HUES48 (cell line): ENCODE measurements at regions not wholly inside any gene's neighbourhood (a gene's known extent, or its start where the extent isn't known, plus 50 kb on each side); places are given as distances from the start of the nearest gene placed in this dataset.
"Not testable (repeated sequence)": the region's sequence is repeated elsewhere in the genome, so short reads cannot be mapped to it uniquely, and the experiment has no call there.

Experiments
- H3K27ac ChIP-seq: one replicate; pipeline ENCODE4 v1.7.0; 2013; ENCODE audit warnings: low read depth, low read length, inconsistent platforms
- H3K27me3 ChIP-seq: 2 replicates; pipeline ENCODE4 v1.6.1; 2013; ENCODE audit warnings: mild to moderate bottlenecking, low read length; ENCODE audit not compliant: control insufficient read depth, insufficient read depth
- H3K36me3 ChIP-seq: 2 replicates; pipeline ENCODE4 v1.6.1; 2013; ENCODE audit warnings: low read length; ENCODE audit not compliant: control insufficient read depth, insufficient read depth
- H3K4me1 ChIP-seq: 2 replicates; pipeline ENCODE4 v1.6.1; 2013; ENCODE audit warnings: mild to moderate bottlenecking, low read length; ENCODE audit not compliant: control insufficient read depth, insufficient read depth
- H3K4me3 ChIP-seq: 2 replicates; pipeline ENCODE4 v1.5.1; 2013; ENCODE audit warnings: mild to moderate bottlenecking, low read depth, low read length
- H3K9ac ChIP-seq: 2 replicates; pipeline ENCODE4 v1.6.1; 2013; ENCODE audit warnings: mild to moderate bottlenecking, low read depth, low read length, moderate library complexity
- H3K9me3 ChIP-seq: 2 replicates; pipeline ENCODE4 v1.6.1; 2013; ENCODE audit warnings: low read length; ENCODE audit not compliant: control insufficient read depth, insufficient read depth

DNA sequence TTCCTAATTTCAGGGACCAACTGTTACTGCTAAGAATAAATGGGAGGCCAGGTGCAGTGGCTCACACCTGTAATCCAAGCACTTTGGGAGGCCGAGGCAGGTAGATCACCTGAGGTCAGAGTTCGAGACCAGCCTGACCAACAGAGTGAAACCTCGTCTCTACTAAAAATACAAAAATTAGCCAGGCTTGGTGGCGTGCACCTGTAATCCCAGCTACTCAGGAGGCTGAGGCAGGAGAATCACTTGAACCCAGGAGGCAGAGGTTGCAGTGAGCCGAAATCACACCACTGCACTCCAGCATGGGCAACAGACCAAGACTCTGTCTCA lies 95.6 kb upstream of the CHD2 start:
- H3K4me3 ChIP-seq, H3K36me3 ChIP-seq, H3K27me3 ChIP-seq, H3K9me3 ChIP-seq, H3K9ac ChIP-seq, H3K4me1 ChIP-seq: not testable (repeated sequence)
- peak overlapping the region; percentile 43 for H3K27ac ChIP-seq

DNA sequence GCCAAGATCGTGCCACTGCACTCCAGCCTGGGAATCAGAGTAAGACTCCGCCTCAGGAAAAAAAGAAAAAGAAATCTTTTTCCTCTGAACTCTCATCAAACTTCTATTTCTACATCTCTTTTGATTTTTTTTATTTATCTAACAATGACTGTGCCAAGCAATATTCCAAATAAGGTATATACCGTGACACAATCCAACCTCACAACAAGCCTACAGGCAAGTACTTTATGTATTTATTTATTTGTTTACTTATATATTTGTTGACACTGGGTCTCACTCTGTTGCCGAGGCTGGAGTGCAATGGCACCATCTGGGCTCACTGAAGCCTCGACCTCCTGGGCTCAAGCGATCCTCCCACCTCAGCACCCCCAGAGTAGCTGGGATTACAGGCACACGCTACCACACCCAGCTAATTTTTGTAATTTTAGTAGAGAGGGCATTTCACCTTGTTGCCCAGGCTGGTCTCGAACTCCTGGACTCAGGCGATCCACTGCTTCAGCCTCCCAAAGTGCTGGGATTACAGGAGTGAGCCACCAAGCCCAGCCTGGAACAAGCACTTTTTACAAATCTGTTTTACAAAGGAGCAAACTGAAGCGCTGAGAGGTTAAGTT lies 94.9 kb upstream of the CHD2 start:
- Histone ChIP-seq H3K9ac (no peak overlapping the region), H3K27me3 (no peaks in the 10 kb centered on the region), H3K4me3 (no peak overlapping the region), H3K36me3 (no peaks in the 10 kb centered on the region), H3K27ac (no peak overlapping the region), H3K4me1 (peaks cover 14% of the 10 kb centered on the region), H3K9me3 (no peaks in the 10 kb centered on the region)

DNA sequence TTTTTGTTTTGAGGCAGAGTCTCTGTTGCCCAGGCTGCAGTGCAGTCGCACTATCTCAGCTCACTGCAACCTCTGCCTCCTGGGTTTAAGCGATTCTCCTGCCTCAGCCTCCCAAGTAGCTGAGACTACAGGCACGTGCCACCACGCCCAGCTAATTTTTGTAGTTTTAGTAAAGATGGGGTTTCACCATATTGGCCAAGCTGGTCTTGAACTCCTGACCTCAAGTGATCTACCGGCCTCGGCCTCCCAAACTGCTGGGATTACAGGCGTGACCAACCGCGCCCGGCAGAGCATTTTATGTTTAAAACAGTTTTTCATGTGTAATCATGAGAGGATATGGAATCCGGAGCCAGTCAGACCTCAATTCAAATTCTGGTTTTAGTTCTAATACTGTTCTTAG lies 94.0 kb upstream of the CHD2 start:
- not testable (repeated sequence) for H3K9ac ChIP-seq, H3K36me3 ChIP-seq, H3K9me3 ChIP-seq, H3K27me3 ChIP-seq, H3K4me3 ChIP-seq, H3K27ac ChIP-seq
- H3K4me1 ChIP-seq: peaks cover 23% of the 10 kb centered on the region

DNA sequence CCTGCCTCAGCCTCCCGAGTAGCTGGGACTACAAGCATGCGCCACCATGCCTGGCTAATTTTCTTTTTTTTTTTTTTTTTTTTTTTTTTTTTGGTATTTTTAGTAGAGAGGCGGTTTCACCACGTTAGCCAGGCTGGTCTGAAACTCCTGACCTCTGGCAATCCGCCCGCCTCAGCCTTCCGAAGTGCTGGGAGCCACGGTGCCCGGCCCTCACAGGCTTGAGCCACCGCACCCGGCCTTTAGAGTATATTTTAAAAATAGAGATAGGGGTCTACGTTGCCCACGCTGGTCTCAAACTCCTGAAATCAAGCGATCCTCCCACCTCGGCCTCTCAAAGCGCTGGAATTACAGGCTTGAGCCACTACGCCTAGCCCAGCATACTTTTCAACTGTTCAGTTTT lies 93.4 kb upstream of the CHD2 start:
- Histone ChIP-seq H3K4me3 (no peak overlapping the region), H3K27ac (no peak overlapping the region), H3K9me3 (no peaks in the 10 kb centered on the region), H3K9ac (no peak overlapping the region), H3K36me3 (no peaks in the 10 kb centered on the region), H3K4me1 (peaks cover 29% of the 10 kb centered on the region), H3K27me3 (no peaks in the 10 kb centered on the region)

DNA sequence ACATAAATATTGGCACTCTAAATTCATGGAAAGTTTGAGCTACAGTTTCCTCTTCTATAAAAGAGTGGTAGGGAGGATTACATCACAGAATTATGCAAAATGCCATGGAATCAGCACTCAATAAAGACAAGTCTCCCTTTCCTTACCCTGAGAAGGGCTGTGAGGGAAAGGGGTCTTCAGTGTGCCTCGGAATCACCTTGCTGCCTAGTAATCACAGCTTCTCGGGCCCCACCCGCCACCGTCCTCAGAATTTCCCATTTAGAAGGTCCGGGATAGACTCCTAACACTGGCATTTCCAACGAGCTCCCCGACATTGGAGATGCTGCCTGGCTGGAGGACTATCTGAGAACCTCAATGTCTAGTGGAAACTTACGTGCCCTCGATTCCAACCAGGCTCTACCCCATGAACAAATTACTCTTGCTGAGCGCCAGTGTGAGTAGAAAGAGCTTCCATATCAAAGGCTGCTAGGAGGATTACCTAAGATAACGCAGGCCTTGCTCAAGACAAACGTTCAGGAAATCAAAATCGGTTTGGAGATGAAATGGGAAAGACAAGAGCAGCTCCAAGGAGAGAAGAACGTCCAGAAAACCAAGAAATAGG lies 92.1 kb upstream of the CHD2 start:
- H3K27me3 ChIP-seq: no peaks in the 10 kb centered on the region
- H3K9me3 ChIP-seq: no peaks in the 10 kb centered on the region
- H3K4me3 ChIP-seq: peak overlapping the region; percentile 56
- H3K27ac ChIP-seq: peak overlapping the region; percentile 100
- H3K9ac ChIP-seq: peak overlapping the region; percentile 53; the same call in 1 of the 2 replicates
- no peaks in the 10 kb centered on the region for H3K36me3 ChIP-seq
- H3K4me1 ChIP-seq: peaks cover 35% of the 10 kb centered on the region

DNA sequence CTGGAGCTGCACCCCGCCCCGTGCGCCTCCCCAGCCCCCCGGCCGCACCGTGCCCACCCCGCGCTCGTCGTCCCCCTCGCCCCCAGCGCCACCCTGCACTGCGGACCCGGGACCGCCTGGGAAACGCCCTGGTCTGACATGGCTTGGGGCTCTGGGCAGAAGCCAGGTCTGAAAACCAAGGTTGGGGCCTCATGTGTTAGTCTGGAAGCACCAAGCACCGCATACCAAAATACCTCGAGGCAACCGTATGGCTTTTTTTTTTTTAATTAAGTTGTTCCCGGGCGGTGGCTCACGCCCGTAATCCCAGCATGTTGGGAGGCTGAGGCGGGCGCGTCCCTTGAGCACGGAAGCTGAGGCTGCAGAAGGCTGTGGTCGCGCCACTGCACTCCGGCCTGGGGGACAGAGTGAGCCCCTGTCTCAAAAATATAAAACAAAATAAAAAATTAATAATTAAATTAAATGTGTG lies 91.5 kb upstream of the CHD2 start:
- no peaks in the 10 kb centered on the region for H3K27me3 ChIP-seq
- peak overlapping the region; percentile 100 for H3K27ac ChIP-seq
- peaks cover 35% of the 10 kb centered on the region for H3K4me1 ChIP-seq
- H3K9ac ChIP-seq: peak overlapping the region; percentile 55
- H3K36me3 ChIP-seq: no peaks in the 10 kb centered on the region
- peak overlapping the region; percentile 56 for H3K4me3 ChIP-seq
- no peaks in the 10 kb centered on the region for H3K9me3 ChIP-seq

DNA sequence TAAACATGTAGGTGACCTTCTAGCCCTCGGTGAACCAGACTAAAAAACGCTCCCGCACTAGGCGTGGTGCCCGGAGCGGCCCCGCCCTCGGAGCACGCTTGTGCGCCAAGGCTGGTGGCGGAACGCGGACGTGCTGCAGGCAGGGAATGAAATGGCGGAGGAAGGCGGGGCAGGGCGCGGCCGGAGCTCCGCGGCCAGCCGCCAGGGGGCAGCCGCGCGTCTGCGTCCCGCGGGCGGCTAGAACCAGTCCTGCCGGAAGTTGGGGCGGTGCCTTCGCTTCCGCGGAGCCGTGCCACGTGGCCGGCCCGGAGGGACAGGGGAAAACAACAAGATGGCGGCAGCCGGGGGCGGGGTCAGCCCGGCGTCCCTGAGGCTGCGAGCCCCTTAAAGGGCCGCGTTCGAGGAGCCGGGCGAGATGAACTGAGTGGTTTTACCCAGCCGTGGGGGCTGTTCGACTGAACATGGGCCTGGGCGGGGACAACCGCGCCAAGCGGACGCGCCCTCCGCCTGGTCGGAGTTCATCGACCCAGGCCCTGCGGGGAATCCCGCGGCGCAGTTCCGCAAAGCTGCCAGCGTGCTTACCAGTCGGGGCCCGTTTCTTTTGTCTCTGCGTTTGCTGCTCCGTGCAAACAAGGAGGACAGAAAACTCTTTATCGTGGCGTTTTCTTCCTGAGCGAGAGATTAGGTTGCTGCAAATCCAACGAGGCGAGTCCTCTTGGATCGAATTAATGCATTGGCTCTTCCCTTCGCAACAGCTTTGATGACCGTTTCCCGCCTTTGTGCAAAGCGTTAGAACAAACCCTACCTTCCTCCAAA lies 90.9 kb upstream of the CHD2 start:
- H3K27me3 ChIP-seq: no peaks in the 10 kb centered on the region
- H3K9me3 ChIP-seq: no peaks in the 10 kb centered on the region
- H3K4me3 ChIP-seq: peak overlapping the region; percentile 75
- peaks cover 35% of the 10 kb centered on the region for H3K4me1 ChIP-seq
- H3K9ac ChIP-seq: peak overlapping the region; percentile 96
- H3K27ac ChIP-seq: peak overlapping the region; percentile 100
- no peaks in the 10 kb centered on the region for H3K36me3 ChIP-seq

DNA sequence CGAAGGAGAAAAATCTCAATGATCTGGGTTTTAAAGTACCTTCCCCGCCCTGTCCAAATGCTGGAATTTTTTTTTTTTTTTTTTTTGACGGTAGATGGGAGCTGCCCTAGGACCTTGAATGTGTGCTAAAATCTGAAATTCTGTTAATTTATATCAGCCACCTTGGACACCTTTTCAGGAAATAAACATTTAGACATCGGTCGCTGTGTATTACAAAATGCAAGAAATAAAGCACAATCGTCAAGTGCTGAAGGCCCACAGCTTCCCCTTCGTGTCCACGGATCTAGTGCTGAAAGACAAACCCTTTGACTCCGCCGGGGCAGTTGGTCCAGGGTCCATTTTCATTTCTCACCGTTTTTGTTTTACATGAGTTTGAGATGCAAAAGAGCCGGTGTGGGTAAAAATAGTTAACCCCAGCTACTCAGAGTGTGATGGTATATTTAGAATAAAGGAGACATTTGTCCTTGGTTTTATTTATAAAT lies 90.2 kb upstream of the CHD2 start:
- peak overlapping the region; percentile 100 for H3K27ac ChIP-seq
- H3K27me3 ChIP-seq: no peaks in the 10 kb centered on the region
- H3K4me1 ChIP-seq: peaks cover 35% of the 10 kb centered on the region
- H3K4me3 ChIP-seq: peak overlapping the region; percentile 75
- H3K9ac ChIP-seq: peak overlapping the region; percentile 96
- H3K9me3 ChIP-seq: no peaks in the 10 kb centered on the region
- H3K36me3 ChIP-seq: no peaks in the 10 kb centered on the region

DNA sequence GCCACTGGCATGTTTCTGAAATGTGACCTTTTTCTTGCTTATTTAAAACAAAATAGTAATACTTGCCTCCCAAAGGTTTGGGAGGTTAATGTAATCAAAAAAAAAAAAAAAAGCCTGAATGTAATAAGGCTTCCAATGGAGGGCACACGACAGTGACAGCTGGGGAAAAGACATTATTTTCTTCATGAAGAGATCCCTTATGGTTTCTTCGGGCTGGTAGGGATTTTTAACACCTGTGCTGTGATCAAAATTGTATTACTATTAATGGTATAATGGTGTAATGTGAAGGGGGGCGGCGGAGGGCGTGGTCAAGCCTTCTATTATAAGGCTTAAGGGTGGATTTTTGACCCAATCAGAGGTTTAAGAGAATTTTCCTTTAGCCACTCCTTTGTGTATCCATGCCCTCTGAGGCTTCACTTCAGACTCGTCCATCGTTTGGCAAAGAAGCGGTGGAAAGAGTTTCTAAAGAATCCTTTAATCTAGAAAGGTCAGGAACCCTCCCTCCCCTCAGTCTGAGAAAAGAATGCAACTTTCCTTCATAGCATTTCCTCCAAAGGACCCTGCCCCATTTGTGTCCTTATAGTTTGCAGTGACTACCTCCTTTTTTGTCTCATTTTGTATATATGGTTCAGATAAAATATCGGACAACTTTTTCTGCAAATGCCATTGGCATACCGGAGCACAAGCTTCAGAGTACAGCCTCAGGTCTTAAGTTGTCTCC lies 89.5 kb upstream of the CHD2 start:
- Histone ChIP-seq H3K9ac (peak overlapping the region; percentile 96), H3K9me3 (no peaks in the 10 kb centered on the region), H3K27ac (peak overlapping the region; percentile 100), H3K36me3 (no peaks in the 10 kb centered on the region), H3K4me1 (peaks cover 35% of the 10 kb centered on the region), H3K4me3 (peak overlapping the region; percentile 75), H3K27me3 (no peaks in the 10 kb centered on the region)

DNA sequence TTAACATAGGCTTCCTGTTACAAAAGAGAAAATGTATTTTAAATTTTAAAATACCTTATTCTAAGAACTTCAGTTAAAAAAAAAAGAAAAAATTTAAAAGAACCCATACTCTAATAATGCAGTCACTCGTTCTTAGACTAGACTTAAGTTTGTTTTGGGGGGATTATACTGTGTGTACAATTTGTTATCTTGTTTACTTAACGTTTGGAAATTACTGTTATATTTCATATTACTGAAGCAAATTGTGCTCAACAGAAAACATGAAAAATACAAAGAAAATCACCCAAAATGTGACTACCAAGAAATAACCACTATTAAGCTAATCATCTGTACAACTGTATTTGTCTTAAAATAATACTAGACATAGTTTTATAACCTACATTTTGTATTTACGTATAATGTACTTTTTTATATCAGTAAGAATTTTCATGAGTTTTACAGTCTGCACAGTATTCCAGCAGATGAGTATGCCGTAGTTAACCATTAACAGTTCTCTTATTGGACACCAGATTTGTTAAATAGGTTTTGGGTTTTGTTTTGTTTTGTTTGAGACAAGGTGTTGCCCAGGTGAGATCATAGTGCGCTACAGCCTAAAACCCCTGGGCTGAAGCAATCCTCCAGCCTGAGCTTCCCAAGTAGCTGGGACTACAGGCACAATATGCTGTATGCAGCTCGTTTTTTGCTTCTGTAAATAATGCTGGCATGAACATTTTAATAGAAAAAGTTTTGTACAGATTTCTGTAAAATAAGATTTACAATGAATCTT lies 88.8 kb upstream of the CHD2 start:
- Histone ChIP-seq H3K27me3 (no peaks in the 10 kb centered on the region), H3K4me3 (peak overlapping the region; percentile 75; the same call in 1 of the 2 replicates), H3K9me3 (no peaks in the 10 kb centered on the region), H3K4me1 (peaks cover 35% of the 10 kb centered on the region), H3K27ac (peak overlapping the region; percentile 100), H3K36me3 (no peaks in the 10 kb centered on the region), H3K9ac (peak overlapping the region; percentile 30; the same call in 1 of the 2 replicates)
